ENCODE measurements at regions not wholly inside any gene's neighbourhood (a gene's known extent, or its start where the extent isn't known, plus 50 kb on each side); places are given as distances from the start of the nearest gene placed in this dataset.

GRCh38 chr16:64321066-64321465 is 800.8 kb downstream of the CDH11 start:
- TF ChIP-seq POLR2A (IDR thresholded peaks at IDR 0.05) (no peak), CTCF (IDR thresholded peaks at IDR 0.05) (no peak), EP300 (IDR thresholded peaks at IDR 0.05) (no peak), POLR2AphosphoS5 (IDR thresholded peaks at IDR 0.05) (no peak)
